ENCODE measurements at regions not wholly inside any gene's neighbourhood (a gene's known extent, or its start where the extent isn't known, plus 50 kb on each side); places are given as distances from the start of the nearest gene placed in this dataset.
"Not testable (repeated sequence)": the region's sequence is repeated elsewhere in the genome, so short reads cannot be mapped to it uniquely, and the experiment has no call there.

DNA sequence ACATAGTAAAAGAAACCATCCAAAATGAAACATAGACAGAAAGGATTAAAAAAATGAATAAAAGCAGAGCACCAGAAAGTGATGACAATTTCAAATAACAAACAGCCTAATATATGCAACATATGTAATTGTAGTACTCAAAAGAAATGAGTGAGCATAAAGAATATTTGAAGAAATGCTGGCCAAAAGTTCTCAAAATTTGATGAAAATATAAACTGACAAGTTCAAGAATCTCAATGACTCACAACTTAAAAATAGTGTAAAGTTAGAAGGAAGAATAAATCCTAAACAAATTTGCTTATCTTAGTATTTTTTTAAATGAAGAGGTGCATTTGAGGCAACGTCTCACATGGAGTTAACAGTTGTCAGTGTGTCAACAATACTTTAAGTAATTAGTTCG lies 498.9 kb downstream of the SLC6A15 start:
- Mint-ChIP-seq H3K4me1 (ENCODE audit: low read depth) (no peaks in the 10 kb centered on the region), H3K9me3 (ENCODE audit: low read depth) (no peaks in the 10 kb centered on the region), H3K27me3 (no peaks in the 10 kb centered on the region), H3K36me3 (ENCODE audit: insufficient read depth) (no peaks in the 10 kb centered on the region), H3K27ac (no peak overlapping the region), H3K4me3 (ENCODE audit: low read depth) (no peak overlapping the region)
- TF ChIP-seq, protein P1, sequence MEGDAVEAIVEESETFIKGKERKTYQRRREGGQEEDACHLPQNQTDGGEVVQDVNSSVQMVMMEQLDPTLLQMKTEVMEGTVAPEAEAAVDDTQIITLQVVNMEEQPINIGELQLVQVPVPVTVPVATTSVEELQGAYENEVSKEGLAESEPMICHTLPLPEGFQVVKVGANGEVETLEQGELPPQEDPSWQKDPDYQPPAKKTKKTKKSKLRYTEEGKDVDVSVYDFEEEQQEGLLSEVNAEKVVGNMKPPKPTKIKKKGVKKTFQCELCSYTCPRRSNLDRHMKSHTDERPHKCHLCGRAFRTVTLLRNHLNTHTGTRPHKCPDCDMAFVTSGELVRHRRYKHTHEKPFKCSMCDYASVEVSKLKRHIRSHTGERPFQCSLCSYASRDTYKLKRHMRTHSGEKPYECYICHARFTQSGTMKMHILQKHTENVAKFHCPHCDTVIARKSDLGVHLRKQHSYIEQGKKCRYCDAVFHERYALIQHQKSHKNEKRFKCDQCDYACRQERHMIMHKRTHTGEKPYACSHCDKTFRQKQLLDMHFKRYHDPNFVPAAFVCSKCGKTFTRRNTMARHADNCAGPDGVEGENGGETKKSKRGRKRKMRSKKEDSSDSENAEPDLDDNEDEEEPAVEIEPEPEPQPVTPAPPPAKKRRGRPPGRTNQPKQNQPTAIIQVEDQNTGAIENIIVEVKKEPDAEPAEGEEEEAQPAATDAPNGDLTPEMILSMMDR (IDR thresholded peaks at IDR 0.05; ENCODE audit: unreplicated experiment): no peak
- no peak for DNase-seq (ENCODE audit: low spot score, unreplicated experiment)

DNA sequence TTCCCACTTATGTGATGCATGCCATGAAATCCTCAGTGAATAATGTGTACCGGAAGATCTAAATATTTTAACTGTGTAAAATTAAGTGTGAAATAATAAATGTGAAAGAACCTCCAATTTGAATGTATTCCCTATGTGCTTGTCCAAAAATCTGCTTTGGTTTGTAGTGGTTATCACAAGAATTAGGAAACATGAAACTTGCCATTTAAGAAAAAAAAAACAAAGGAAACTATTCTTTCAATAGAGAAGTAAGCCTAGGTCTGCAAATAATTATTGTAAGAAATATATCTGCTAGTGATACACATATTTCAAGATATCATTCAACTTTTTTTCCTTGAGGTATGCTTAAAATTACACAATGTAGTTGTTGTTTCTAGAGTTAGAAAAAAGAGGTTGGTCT lies 500.4 kb downstream of the SLC6A15 start:
- DNase-seq (ENCODE audit: low spot score, unreplicated experiment): no peak
- peaks cover 7% of the 10 kb centered on the region for H3K9me3 Mint-ChIP-seq (ENCODE audit: low read depth)
- no peak overlapping the region for H3K4me3 Mint-ChIP-seq (ENCODE audit: low read depth)
- no peaks in the 10 kb centered on the region for H3K4me1 Mint-ChIP-seq (ENCODE audit: low read depth)
- no peaks in the 10 kb centered on the region for H3K27me3 Mint-ChIP-seq
- TF ChIP-seq, protein P1 (IDR thresholded peaks at IDR 0.05; ENCODE audit: unreplicated experiment): no peak
- no peaks in the 10 kb centered on the region for H3K36me3 Mint-ChIP-seq (ENCODE audit: insufficient read depth)
- no peak overlapping the region for H3K27ac Mint-ChIP-seq

DNA sequence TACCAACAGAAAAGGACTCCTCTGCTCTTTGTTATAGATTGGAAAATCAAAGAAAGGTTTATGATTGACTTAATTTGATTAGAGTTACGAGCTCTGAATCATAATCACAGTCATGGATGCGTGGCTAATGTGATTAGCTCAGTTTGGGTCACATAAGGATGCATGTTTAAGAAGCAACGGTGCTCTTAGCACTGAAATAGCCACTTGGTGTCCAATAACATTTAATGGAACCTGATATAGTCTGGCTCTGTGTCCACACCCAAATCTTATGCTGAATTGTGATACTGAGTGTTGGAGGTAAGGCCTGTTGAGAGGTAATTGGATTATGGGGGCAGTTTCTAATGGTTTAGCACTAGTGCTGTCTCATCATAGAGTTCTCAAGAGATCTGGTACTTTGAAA lies 501.6 kb downstream of the SLC6A15 start:
- Mint-ChIP-seq H3K27me3 (no peaks in the 10 kb centered on the region), H3K9me3 (ENCODE audit: low read depth) (peaks cover 7% of the 10 kb centered on the region)

DNA sequence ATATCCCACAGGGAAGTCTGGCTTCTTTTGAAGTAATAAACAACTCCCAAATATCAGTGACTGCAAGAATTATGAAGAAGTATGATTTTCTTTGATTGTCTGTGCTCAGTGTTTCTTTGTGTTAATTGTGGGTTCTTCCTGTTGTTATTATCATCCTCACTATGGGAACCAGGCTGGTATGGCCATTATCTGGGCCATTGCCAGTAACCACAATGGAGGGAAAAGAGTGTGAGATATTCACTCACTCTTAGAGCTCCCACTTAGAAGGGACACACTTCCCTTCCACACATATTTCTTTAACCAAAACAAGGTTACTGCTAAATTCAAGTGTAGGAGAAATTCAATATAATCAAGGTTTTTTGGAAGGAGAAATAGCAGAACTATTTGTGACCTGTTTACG lies 503.7 kb downstream of the SLC6A15 start:
- H3K36me3 Mint-ChIP-seq (ENCODE audit: insufficient read depth): no peaks in the 10 kb centered on the region
- H3K4me1 Mint-ChIP-seq (ENCODE audit: low read depth): no peaks in the 10 kb centered on the region
- H3K27ac Mint-ChIP-seq: no peak overlapping the region
- DNase-seq (ENCODE audit: low spot score, unreplicated experiment): no peak
- no peaks in the 10 kb centered on the region for H3K27me3 Mint-ChIP-seq
- H3K9me3 Mint-ChIP-seq (ENCODE audit: low read depth): peaks cover 10% of the 10 kb centered on the region
- TF ChIP-seq, protein P1 (IDR thresholded peaks at IDR 0.05; ENCODE audit: unreplicated experiment): no peak
- no peak overlapping the region for H3K4me3 Mint-ChIP-seq (ENCODE audit: low read depth)

More for the DNA sequence above, 501.6 kb downstream of the SLC6A15 start:
- no peak overlapping the region for H3K27ac Mint-ChIP-seq
- TF ChIP-seq, protein P1 (IDR thresholded peaks at IDR 0.05; ENCODE audit: unreplicated experiment): no peak
- no peak overlapping the region for H3K4me3 Mint-ChIP-seq (ENCODE audit: low read depth)
- DNase-seq (ENCODE audit: low spot score, unreplicated experiment): no peak
- no peaks in the 10 kb centered on the region for H3K4me1 Mint-ChIP-seq (ENCODE audit: low read depth)
- H3K36me3 Mint-ChIP-seq (ENCODE audit: insufficient read depth): no peaks in the 10 kb centered on the region

DNA sequence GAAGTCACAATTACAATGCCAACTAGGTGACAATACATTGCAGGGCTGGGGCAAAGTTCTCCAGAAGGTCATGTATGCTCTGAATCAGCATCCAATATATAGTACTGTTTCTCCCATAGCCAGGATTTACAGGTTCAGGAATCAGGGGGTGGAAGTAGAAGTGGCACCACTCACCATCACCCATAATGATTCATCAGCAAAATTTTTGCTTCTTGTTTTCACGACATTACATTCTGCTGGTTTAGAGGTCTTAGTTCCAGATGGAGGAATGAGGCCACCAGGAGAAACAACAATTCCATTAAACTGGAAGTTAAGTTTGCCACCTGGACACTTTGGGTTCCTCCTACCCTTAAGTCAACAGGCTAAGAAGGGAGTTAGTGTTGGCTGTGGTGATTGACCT lies 505.9 kb downstream of the SLC6A15 start:
- not testable (repeated sequence) for H3K4me3 Mint-ChIP-seq (ENCODE audit: low read depth); DNase-seq (ENCODE audit: low spot score, unreplicated experiment); H3K36me3 Mint-ChIP-seq (ENCODE audit: insufficient read depth); H3K27me3 Mint-ChIP-seq; H3K4me1 Mint-ChIP-seq (ENCODE audit: low read depth); H3K27ac Mint-ChIP-seq
- H3K9me3 Mint-ChIP-seq (ENCODE audit: low read depth): peaks cover 10% of the 10 kb centered on the region

DNA sequence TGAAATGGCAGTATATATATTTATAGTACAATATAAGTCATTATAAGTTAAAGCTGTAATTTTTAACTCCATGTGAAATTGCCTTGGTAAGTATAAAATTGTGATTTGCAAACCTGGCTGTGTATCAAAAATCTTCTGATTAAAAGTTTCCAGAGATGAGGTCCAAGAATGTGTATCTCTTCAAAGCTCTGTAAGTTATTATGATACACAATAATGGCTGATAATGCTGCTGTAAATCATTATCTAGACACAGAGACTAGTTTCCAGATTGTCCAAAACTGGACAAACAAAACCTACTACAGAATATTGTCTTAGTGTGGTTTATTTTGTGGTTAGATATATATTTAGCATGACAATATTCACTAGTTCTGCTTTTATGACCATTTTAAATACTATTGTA lies 514.8 kb downstream of the SLC6A15 start:
- H3K4me3 Mint-ChIP-seq (ENCODE audit: low read depth): no peak overlapping the region
- H3K4me1 Mint-ChIP-seq (ENCODE audit: low read depth): no peaks in the 10 kb centered on the region
- TF ChIP-seq, protein P1 (IDR thresholded peaks at IDR 0.05; ENCODE audit: unreplicated experiment): no peak
- no peaks in the 10 kb centered on the region for H3K36me3 Mint-ChIP-seq (ENCODE audit: insufficient read depth)
- H3K27ac Mint-ChIP-seq: no peak overlapping the region
- no peaks in the 10 kb centered on the region for H3K9me3 Mint-ChIP-seq (ENCODE audit: low read depth)
- DNase-seq (ENCODE audit: low spot score, unreplicated experiment): no peak
- H3K27me3 Mint-ChIP-seq: no peaks in the 10 kb centered on the region

All from progenitor cell of endocrine pancreas (in vitro differentiated cells).